H9 (cell line): ENCODE measurements at regions not wholly inside any gene's neighbourhood (a gene's known extent, or its start where the extent isn't known, plus 50 kb on each side); places are given as distances from the start of the nearest gene placed in this dataset.

Experiments used
- DNase-seq: peaks from one replicate; pipeline ENCODE4 v3.0.0-alpha.2; 2017
- H2AFZ ChIP-seq: one replicate; pipeline ENCODE4 v1.6.1; 2013; ENCODE audit warnings: mild to moderate bottlenecking, low read length, control low read depth, moderate library complexity
- H2AK5ac ChIP-seq: 2 replicates; pipeline ENCODE4 v1.6.1; 2013; ENCODE audit warnings: low read length, control low read depth, mixed read lengths; ENCODE audit not compliant: insufficient read length
- H2BK120ac ChIP-seq: one replicate; pipeline ENCODE4 v1.6.1; 2013; ENCODE audit warnings: low read depth, mild to moderate bottlenecking, low read length, control low read depth, inconsistent platforms; ENCODE audit not compliant: poor library complexity, severe bottlenecking
- H2BK12ac ChIP-seq: 2 replicates; pipeline ENCODE4 v1.6.1; 2013; ENCODE audit warnings: low read length, control low read depth, mixed read lengths, low read depth; ENCODE audit not compliant: insufficient read length
- H2BK15ac ChIP-seq: 2 replicates; pipeline ENCODE4 v1.6.1; 2013; ENCODE audit warnings: low read depth, low read length, control low read depth
- H2BK20ac ChIP-seq: one replicate; pipeline ENCODE4 v1.6.1; 2013; ENCODE audit warnings: low read depth, mild to moderate bottlenecking, low read length, control low read depth, inconsistent platforms; ENCODE audit not compliant: poor library complexity, severe bottlenecking
- H2BK5ac ChIP-seq: 2 replicates; pipeline ENCODE4 v1.6.1; 2013; ENCODE audit warnings: low read length, control low read depth, mixed read lengths; ENCODE audit not compliant: insufficient read length
- H3K14ac ChIP-seq: 2 replicates; pipeline ENCODE4 v1.6.1; 2013; ENCODE audit warnings: low read length, control low read depth; ENCODE audit not compliant: insufficient read depth
- H3K18ac ChIP-seq: 2 replicates; pipeline ENCODE4 v1.6.1; 2013; ENCODE audit warnings: low read depth, mild to moderate bottlenecking, mixed read lengths, low read length, control low read depth; ENCODE audit not compliant: insufficient read length
- H3K23ac ChIP-seq: 2 replicates; pipeline ENCODE4 v1.6.1; 2013; ENCODE audit warnings: low read length, control low read depth, mixed read lengths, low read depth; ENCODE audit not compliant: insufficient read length
- H3K23me2 ChIP-seq: 2 replicates; pipeline ENCODE4 v1.6.1; 2013; ENCODE audit warnings: low read depth, mild to moderate bottlenecking, mixed read lengths, low read length, control low read depth; ENCODE audit not compliant: insufficient read length, poor library complexity, severe bottlenecking
- H3K27ac ChIP-seq: 2 replicates; pipeline ENCODE4 v1.5.1; 2013; ENCODE audit warnings: low read length, control low read depth, mixed read lengths, low read depth; ENCODE audit not compliant: insufficient read length
- H3K27me3 ChIP-seq: 2 replicates; pipeline ENCODE4 v1.6.1; 2013; ENCODE audit warnings: low read length, control low read depth, inconsistent platforms; ENCODE audit not compliant: insufficient read depth
- H3K4ac ChIP-seq: 2 replicates; pipeline ENCODE4 v1.6.1; 2013; ENCODE audit warnings: low read depth, mild to moderate bottlenecking, control low read depth, inconsistent platforms, low read length, moderate library complexity
- H3K4me1 ChIP-seq: 2 replicates; pipeline ENCODE4 v1.6.1; 2013; ENCODE audit warnings: low read length, control low read depth, inconsistent platforms; ENCODE audit not compliant: insufficient read depth
- H3K4me2 ChIP-seq: 2 replicates; pipeline ENCODE4 v1.6.1; 2013; ENCODE audit warnings: low read length, control low read depth, mixed read lengths; ENCODE audit not compliant: insufficient read length, insufficient read depth
- H3K56ac ChIP-seq: 2 replicates; pipeline ENCODE4 v1.6.1; 2013; ENCODE audit warnings: low read depth, mild to moderate bottlenecking, mixed read lengths, low read length, control low read depth; ENCODE audit not compliant: insufficient read length
- H3K79me1 ChIP-seq: 2 replicates; pipeline ENCODE4 v1.6.1; 2013; ENCODE audit warnings: low read depth, mild to moderate bottlenecking, moderate library complexity, low read length, control low read depth, inconsistent platforms; ENCODE audit not compliant: insufficient read depth, poor library complexity, severe bottlenecking
- H3K79me2 ChIP-seq: 2 replicates; pipeline ENCODE4 v1.6.1; 2013; ENCODE audit warnings: low read length, control low read depth, inconsistent platforms; ENCODE audit not compliant: insufficient read depth
- H3K9ac ChIP-seq: 2 replicates; pipeline ENCODE4 v1.6.1; 2013; ENCODE audit warnings: low read length, control low read depth, mixed read lengths; ENCODE audit not compliant: insufficient read length; ENCODE audit errors: extremely low read depth
- H3K9me3 ChIP-seq: one replicate; pipeline ENCODE4 v1.6.1; 2013; ENCODE audit warnings: low read depth, low read length, inconsistent platforms; ENCODE audit not compliant: control insufficient read depth
- H3T11ph ChIP-seq: one replicate; pipeline ENCODE4 v1.6.1; 2013; ENCODE audit warnings: mild to moderate bottlenecking, low read length, control low read depth, inconsistent platforms
- H4K20me1 ChIP-seq: one replicate; pipeline ENCODE4 v1.6.1; 2013; ENCODE audit not compliant: control insufficient read depth, insufficient read length, insufficient read depth
- H4K5ac ChIP-seq: 2 replicates; pipeline ENCODE4 v1.6.1; 2013; ENCODE audit warnings: low read depth, mild to moderate bottlenecking, mixed read lengths, low read length, control low read depth; ENCODE audit not compliant: insufficient read length
- H4K8ac ChIP-seq: replicated peaks from 2 replicates; pipeline ENCODE4 v1.6.1; 2013; ENCODE audit warnings: low read length, control low read depth, mixed read lengths, low read depth; ENCODE audit not compliant: insufficient read length
- H4K91ac ChIP-seq: 2 replicates; pipeline ENCODE4 v1.6.1; 2013; ENCODE audit warnings: low read depth, mild to moderate bottlenecking, moderate library complexity, mixed read lengths, low read length, control low read depth; ENCODE audit not compliant: insufficient read length
- H3K27ac Mint-ChIP-seq, 3 experiments: 2 replicates in 2 of 3; 3 replicates in 1 of 3; pipeline ENCODE4 v1.8.0; 2020 to 2021; ENCODE audit warnings: mixed read lengths in 3 of 3, mild to moderate bottlenecking in 1 of 3, moderate library complexity in 1 of 3
- H3K27me3 Mint-ChIP-seq: 2 replicates; pipeline ENCODE4 v1.8.0; 2021; ENCODE audit warnings: low read depth, mild to moderate bottlenecking, moderate library complexity, mixed read lengths
- H3K36me3 Mint-ChIP-seq, 3 experiments: 2 replicates in 2 of 3; 3 replicates in 1 of 3; pipeline ENCODE4 v1.8.0; 2020 to 2021; ENCODE audit warnings: low read depth in 3 of 3, mixed read lengths in 3 of 3; ENCODE audit not compliant: insufficient read depth in 1 of 3
- H3K4me1 Mint-ChIP-seq, 2 experiments: 2 replicates each; pipeline ENCODE4 v1.8.0; 2020; ENCODE audit warnings: mixed read lengths in 2 of 2
- H3K4me3 Mint-ChIP-seq, 2 experiments: 2 replicates in 1 of 2; 3 replicates in 1 of 2; pipeline ENCODE4 v1.8.0; 2020 to 2021; ENCODE audit warnings: mild to moderate bottlenecking in 2 of 2, mixed read lengths in 2 of 2, moderate library complexity in 1 of 2
- H3K9me3 Mint-ChIP-seq, 2 experiments: 2 replicates in 1 of 2; 3 replicates in 1 of 2; pipeline ENCODE4 v1.8.0; 2020; ENCODE audit warnings: mild to moderate bottlenecking in 2 of 2, mixed read lengths in 2 of 2, moderate library complexity in 1 of 2
- WGBS: extraction: QIAGEN DNeasy Blood & Tissue Kit; methylation state at CpG from one replicate; pipeline ENCODE4 v1.1.7; 2013; ENCODE audit warnings: missing lambda C conversion rate, low lambda C conversion rate, mixed read lengths; ENCODE audit not compliant: insufficient read length; ENCODE audit errors: extremely low coverage; 5-methylcytosine and 5-hydroxymethylcytosine counted together
- TF ChIP-seq, protein P1 (sequence below): fragments of 200-600 bp; sonication (generic); conservative IDR thresholded peaks from 3 replicates; pipeline ENCODE4 v1.8.0; 2021; ENCODE audit warnings: antibody characterized with exemption, mild to moderate bottlenecking

GRCh38 chr3:146655333-146655996, 50.3 kb upstream of the PLSCR5 start:
- no CpG with 5 or more reads among the region's 3 CpGs for WGBS
- Histone ChIP-seq H3K79me1 (no peaks in the 10 kb centered on the region), H3K4ac (no peak overlapping the region), H3K14ac (no peak overlapping the region), H4K5ac (no peak overlapping the region), H2BK12ac (no peak overlapping the region), H4K8ac (no peak overlapping the region), H3K18ac (no peak overlapping the region), H3K4me2 (no peak overlapping the region), H4K91ac (no peak overlapping the region), H3K9ac (no peak overlapping the region), H2AFZ (no peak overlapping the region), H2BK120ac (no peak overlapping the region), H2BK20ac (no peak overlapping the region), H3K4me1 (no peaks in the 10 kb centered on the region; the same call in 1 of the 2 replicates), H3K23me2 (no peaks in the 10 kb centered on the region), H2BK15ac (no peak overlapping the region), H3T11ph (no peak overlapping the region), H3K27me3 (no peaks in the 10 kb centered on the region), H3K9me3 (no peaks in the 10 kb centered on the region), H2AK5ac (no peak overlapping the region), H3K79me2 (no peaks in the 10 kb centered on the region), H3K56ac (no peak overlapping the region), H4K20me1 (no peaks in the 10 kb centered on the region), H2BK5ac (no peak overlapping the region), H3K27ac (no peak overlapping the region), H3K23ac (no peak overlapping the region)
- no peak overlapping the region for H3K4me3 Mint-ChIP-seq
- no peaks in the 10 kb centered on the region for H3K36me3 Mint-ChIP-seq
- peaks cover 7 to 16% of the 10 kb centered on the region in 2 experiments for H3K4me1 Mint-ChIP-seq
- H3K27ac Mint-ChIP-seq: no peak overlapping the region; a peak in 1 of 7 replicates
- TF ChIP-seq, protein P1, sequence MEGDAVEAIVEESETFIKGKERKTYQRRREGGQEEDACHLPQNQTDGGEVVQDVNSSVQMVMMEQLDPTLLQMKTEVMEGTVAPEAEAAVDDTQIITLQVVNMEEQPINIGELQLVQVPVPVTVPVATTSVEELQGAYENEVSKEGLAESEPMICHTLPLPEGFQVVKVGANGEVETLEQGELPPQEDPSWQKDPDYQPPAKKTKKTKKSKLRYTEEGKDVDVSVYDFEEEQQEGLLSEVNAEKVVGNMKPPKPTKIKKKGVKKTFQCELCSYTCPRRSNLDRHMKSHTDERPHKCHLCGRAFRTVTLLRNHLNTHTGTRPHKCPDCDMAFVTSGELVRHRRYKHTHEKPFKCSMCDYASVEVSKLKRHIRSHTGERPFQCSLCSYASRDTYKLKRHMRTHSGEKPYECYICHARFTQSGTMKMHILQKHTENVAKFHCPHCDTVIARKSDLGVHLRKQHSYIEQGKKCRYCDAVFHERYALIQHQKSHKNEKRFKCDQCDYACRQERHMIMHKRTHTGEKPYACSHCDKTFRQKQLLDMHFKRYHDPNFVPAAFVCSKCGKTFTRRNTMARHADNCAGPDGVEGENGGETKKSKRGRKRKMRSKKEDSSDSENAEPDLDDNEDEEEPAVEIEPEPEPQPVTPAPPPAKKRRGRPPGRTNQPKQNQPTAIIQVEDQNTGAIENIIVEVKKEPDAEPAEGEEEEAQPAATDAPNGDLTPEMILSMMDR: no peak
- H3K9me3 Mint-ChIP-seq: peaks cover 0 to 2% of the 10 kb centered on the region in 2 experiments; a peak in 2 of 5 replicates
- no peak for DNase-seq
- no peaks in the 10 kb centered on the region for H3K27me3 Mint-ChIP-seq
